ENCODE measurements at regions not wholly inside any gene's neighbourhood (a gene's known extent, or its start where the extent isn't known, plus 50 kb on each side); places are given as distances from the start of the nearest gene placed in this dataset.

DNA sequence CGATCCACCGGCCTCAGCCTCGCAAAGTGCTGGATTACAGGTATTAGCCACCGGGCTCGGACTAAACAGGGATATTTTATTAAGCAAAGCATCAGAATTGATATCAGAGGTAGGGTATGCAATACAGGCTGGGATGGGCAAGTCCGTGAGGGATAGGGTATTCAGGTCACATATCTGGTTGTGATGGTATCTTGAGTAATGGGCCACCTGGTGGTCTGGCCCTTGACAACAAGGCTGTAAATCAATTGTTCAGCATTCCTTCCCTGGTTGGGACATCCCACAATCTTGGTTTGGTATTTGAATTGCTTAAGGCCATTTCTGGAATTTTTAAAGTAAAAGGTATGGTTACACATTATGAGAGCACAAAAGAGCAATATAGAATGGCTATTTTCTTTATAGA, 1588.0 kb downstream of the SLITRK1 start:
- no peak for DNase-seq (ENCODE audit: low read depth)
- TF ChIP-seq, protein P1, sequence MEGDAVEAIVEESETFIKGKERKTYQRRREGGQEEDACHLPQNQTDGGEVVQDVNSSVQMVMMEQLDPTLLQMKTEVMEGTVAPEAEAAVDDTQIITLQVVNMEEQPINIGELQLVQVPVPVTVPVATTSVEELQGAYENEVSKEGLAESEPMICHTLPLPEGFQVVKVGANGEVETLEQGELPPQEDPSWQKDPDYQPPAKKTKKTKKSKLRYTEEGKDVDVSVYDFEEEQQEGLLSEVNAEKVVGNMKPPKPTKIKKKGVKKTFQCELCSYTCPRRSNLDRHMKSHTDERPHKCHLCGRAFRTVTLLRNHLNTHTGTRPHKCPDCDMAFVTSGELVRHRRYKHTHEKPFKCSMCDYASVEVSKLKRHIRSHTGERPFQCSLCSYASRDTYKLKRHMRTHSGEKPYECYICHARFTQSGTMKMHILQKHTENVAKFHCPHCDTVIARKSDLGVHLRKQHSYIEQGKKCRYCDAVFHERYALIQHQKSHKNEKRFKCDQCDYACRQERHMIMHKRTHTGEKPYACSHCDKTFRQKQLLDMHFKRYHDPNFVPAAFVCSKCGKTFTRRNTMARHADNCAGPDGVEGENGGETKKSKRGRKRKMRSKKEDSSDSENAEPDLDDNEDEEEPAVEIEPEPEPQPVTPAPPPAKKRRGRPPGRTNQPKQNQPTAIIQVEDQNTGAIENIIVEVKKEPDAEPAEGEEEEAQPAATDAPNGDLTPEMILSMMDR (conservative IDR thresholded peaks at IDR 0.05; ENCODE audit: low read length) = no peak
- no peak overlapping the region for H3K4me3 ChIP-seq (ENCODE audit: low read length)

DNA sequence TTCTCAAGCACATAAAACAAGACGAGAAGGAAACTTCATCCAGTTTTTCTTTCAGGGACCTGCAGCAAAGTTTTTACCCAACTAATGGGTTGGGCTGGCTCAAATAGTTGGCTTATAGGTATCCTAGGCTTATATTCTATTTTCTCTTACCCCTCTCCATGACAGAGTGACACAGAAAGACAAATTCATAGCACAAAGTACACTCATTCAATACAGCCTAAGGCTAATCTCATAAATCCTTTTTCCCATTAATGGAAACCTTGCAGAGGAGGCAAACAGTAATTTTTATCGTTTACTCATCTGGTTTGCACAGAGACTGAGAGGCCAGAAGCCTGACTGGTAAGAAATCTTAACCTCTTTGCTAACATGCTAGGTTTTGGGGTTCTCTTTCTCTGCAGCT, 1589.9 kb downstream of the SLITRK1 start:
- H3K4me3 ChIP-seq (ENCODE audit: low read length) = no peak overlapping the region
- TF ChIP-seq, protein P1 (conservative IDR thresholded peaks at IDR 0.05; ENCODE audit: low read length) = no peak
- DNase-seq (ENCODE audit: low read depth) = no peak

DNA sequence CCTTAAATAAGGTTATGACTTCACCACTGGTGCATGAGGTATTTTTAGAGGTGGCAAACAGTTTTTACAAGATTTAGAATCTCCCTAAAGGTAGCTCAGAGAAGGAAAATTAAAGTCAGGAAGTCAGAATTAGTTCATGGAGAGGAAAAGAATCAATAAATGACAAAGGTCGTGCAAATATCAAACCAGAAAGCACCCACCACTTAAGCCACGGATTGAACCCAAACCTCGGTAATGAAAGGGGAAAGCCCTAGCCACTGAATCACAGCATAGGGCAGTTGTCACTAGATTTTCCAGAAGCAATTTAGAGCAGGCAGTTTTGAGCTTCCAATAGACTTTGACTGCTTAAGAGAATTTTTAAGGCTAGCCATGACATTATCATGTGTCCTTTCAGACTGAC, 1590.4 kb downstream of the SLITRK1 start:
- no peak overlapping the region for H3K4me3 ChIP-seq (ENCODE audit: low read length)
- no peak for DNase-seq (ENCODE audit: low read depth)
- TF ChIP-seq, protein P1 (conservative IDR thresholded peaks at IDR 0.05; ENCODE audit: low read length) = no peak

DNA sequence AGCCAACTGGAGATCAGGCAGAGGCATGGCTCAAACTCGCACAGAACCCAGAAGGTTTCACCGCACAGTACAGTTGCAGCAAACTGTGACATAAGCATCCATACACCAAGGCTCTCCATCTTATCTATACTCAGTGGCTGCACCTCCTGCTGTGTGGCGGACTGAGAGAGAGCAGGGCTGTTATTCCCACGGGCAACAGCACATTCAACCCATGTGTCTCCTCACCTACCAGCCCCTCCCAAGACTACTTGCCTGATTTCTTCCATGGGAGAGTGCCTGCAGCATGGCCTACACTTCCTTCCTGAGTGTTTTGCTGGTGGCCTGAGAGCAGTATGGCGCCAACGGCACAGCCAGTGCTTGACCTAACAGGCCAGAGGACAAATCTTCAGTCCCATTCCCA, 1606.6 kb downstream of the SLITRK1 start:
- no peak for DNase-seq (ENCODE audit: low read depth)
- TF ChIP-seq, protein P1 (conservative IDR thresholded peaks at IDR 0.05; ENCODE audit: low read length) = no peak
- no peak overlapping the region for H3K4me3 ChIP-seq (ENCODE audit: low read length)

DNA sequence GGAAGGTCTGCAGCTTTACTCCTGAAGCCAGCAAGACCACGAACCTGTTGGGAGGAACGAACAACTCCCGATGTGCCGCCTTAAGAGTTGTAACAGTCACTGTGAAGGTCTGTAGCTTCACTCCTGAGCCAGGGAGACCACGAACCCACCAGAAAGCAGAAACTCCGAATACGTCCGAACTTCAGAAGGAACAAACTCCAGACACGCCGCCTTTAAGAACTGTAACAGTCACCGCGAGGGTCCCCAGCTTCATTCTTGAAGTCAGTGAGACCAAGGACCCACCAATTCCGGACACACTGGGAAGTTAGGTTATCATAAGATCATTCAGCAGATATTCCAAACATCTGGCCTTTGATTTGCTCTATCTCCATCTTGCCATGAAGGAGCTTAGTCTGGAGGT, 1623.0 kb downstream of the SLITRK1 start:
- TF ChIP-seq, protein P1 (conservative IDR thresholded peaks at IDR 0.05; ENCODE audit: low read length) = no peak
- no peak overlapping the region for H3K4me3 ChIP-seq (ENCODE audit: low read length)
- DNase-seq (ENCODE audit: low read depth) = no peak

DNA sequence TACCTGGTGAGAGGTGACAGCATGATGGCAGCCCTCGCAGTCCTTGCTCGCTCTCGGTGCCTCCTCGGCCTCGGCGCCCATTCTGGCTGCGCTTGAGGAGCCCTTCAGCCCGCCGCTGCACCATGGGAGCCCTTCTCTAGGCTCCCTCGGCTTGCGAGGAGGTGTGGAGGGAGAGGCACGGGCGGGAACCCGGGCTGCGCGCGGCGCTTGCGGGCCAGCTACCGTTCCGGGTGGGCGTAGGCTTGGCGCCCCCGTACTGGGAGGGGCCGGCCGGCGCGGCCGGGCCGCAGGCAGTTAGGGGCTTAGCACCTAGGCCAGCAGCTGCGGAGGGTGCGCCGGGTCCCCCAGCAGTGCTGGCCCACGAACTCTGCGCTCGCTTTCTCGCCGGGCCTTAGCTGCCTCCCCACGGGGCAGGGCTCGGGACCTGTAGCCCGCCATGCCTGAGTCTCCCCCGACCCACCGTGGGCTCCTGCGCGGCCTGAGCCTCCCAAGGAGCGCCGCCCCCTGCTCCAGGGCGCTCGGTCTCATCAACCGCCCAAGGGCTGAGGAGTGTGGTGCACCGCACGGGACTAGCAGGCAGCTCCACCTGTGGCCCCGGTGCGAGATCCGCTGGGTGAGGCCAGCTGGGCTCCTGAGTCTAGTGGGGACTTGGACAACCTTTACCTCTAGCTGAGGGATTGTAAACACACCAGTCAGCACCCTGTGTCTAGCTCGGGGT, 1624.3 kb downstream of the SLITRK1 start:
- no peak for DNase-seq (ENCODE audit: low read depth)

DNA sequence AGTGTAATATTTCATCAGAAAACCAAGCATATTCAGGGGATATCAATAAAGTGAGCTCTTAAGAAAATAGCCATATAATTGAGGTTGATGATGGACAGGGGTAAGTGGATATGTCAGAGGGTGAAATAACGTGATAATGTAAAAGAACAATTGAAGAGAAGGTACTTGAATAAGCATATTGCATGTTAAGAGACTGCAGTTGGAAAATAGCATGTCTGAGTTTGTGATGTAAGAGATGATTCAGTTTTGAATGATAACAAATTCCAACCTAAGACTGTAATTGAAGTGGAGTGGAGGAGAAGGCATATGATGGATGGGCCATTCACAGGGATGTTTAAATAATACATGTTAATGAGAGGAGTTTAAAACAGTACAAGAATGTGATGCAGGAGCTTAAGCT, 1633.5 kb downstream of the SLITRK1 start:
- H3K4me3 ChIP-seq (ENCODE audit: low read length) = no peak overlapping the region
- TF ChIP-seq, protein P1 (conservative IDR thresholded peaks at IDR 0.05; ENCODE audit: low read length) = no peak
- no peak for DNase-seq (ENCODE audit: low read depth)

More for the DNA sequence above, 1624.3 kb downstream of the SLITRK1 start:
- H3K4me3 ChIP-seq (ENCODE audit: low read length) = no peak overlapping the region
- TF ChIP-seq, protein P1 (conservative IDR thresholded peaks at IDR 0.05; ENCODE audit: low read length) = no peak

Data from AG10803 (cell line).